Spleen (tissue), 11 donors: ENCODE measurements at regions not wholly inside any gene's neighbourhood (a gene's known extent, or its start where the extent isn't known, plus 50 kb on each side); places are given as distances from the start of the nearest gene placed in this dataset.
"Not testable (repeated sequence)": the region's sequence is repeated elsewhere in the genome, so short reads cannot be mapped to it uniquely, and the experiment has no call there.

Source experiments
- DNase-seq: peaks from one replicate; pipeline ENCODE4 v3.0.0-alpha.2; 2020
- H3K27ac ChIP-seq, 8 donors: fragments of 200-600 bp; sonication (generic) in 7 of 8; 1 replicate in 4 of 8; 2 replicates in 4 of 8; pipeline versions ENCODE4 v1.5.0 to v1.8.0; 2016 to 2021; ENCODE audit warnings: inconsistent platforms in 4 of 8, mild to moderate bottlenecking in 4 of 8, moderate library complexity in 1 of 8
- H3K27me3 ChIP-seq, 7 donors: fragments of 200-600 bp; sonication (generic) in 6 of 7; replicated peaks in 1 of 7; 1 replicate in 4 of 7; 2 replicates in 3 of 7; pipeline versions ENCODE4 v1.5.0 to v1.8.0; 2016 to 2021; ENCODE audit warnings: inconsistent platforms in 3 of 7, mild to moderate bottlenecking in 1 of 7
- H3K36me3 ChIP-seq, 6 donors: fragments of 200-600 bp; sonication (generic) in 5 of 6; 1 replicate in 4 of 6; 2 replicates in 2 of 6; pipeline versions ENCODE4 v1.5.0 to v1.8.0; 2016 to 2021; ENCODE audit warnings: inconsistent platforms in 2 of 6
- H3K4me1 ChIP-seq, 6 donors: fragments of 200-600 bp; sonication (generic) in 5 of 6; 1 replicate in 3 of 6; 2 replicates in 3 of 6; pipeline versions ENCODE4 v1.5.0 to v1.8.0; 2016 to 2021; ENCODE audit warnings: inconsistent platforms in 3 of 6
- H3K4me3 ChIP-seq, 8 donors: fragments of 200-600 bp; sonication (generic) in 7 of 8; 1 replicate in 4 of 8; 2 replicates in 4 of 8; pipeline versions ENCODE4 v1.5.0 to v1.8.0; 2016 to 2021; ENCODE audit warnings: inconsistent platforms in 4 of 8, mild to moderate bottlenecking in 4 of 8, moderate library complexity in 2 of 8
- H3K9me3 ChIP-seq, 8 donors: fragments of 200-600 bp; sonication (generic) in 7 of 8; 1 replicate in 4 of 8; 2 replicates in 4 of 8; pipeline versions ENCODE4 v1.5.0 to v1.8.0; 2016 to 2021; ENCODE audit warnings: inconsistent platforms in 4 of 8
- POLR2A ChIP-seq, 3 donors: fragments of 450-650 bp; IDR thresholded peaks; one replicate each; pipeline ENCODE4 v1.5.1; 2017; ENCODE audit warnings: antibody characterized with exemption in 3 of 3, mild to moderate bottlenecking in 1 of 3
- POLR2AphosphoS5 ChIP-seq, 3 donors: sonication (generic); formaldehyde crosslinking; IDR thresholded peaks; one replicate each; pipeline ENCODE4 v1.5.1; 2017; ENCODE audit warnings: antibody characterized with exemption in 3 of 3
- WGBS, 5 donors: extraction: QIAGEN DNeasy Blood & Tissue Kit in 3 of 5; methylation state at CpG; one replicate each; pipeline versions ENCODE4 v1.1.5 to v1.1.7; 2013 to 2018; 5-methylcytosine and 5-hydroxymethylcytosine counted together
- intact Hi-C: fragments of 100-400 bp; cut with DNase I; formaldehyde crosslinking; loops from one replicate; pipeline ENCODE4 v1.15.0; 2023; ENCODE audit warnings: low total_unique reads
- TF ChIP-seq, protein P1 (sequence below), 11 experiments: fragments of 200-600 bp in 7 of 11; fragments of 450-650 bp in 4 of 11; sonication (generic) in 4 of 11; IDR thresholded peaks in 8 of 11; conservative IDR thresholded peaks in 3 of 11; 1 replicate in 7 of 11; 2 replicates in 4 of 11; pipeline versions ENCODE4 v1.4.0 to v1.8.0; 2016 to 2021; ENCODE audit warnings: antibody characterized with exemption in 11 of 11, inconsistent platforms in 4 of 11, mild to moderate bottlenecking in 1 of 11
- donor health status: healthy with polysubstance abuse.
- donor health status: DM: no; HTN: no; CAD: no; lungs with moderate emphysema.
- donor health status: DM: no; HTN: no; CAD: no.
- donor health status: Bipolar disorder and iron deficiency.
- donor health status: healthy.
- donor health status: DM: no; HTN: no; CAD: no.
- donor health status: DM: yes; HTN: yes; CAD: no.

DNA sequence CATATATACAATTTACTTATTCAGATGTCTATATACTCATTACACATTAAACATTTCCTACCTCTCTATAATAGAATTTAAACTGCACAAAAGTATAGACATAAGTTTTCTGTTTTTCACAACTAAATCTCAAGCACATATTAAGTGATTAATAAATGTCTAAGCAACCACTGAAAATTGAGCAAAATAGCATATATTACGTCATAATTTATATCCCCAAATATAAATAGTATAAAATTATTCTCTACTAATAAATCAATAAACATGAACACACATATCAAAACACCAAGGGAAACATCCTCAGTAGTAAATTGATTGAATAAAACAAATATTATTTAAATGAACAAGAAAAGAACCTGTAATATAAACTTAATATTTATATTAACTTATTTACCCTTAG lies 865.1 kb downstream of the CDH18 start:
- Histone ChIP-seq H3K9me3 (peaks cover 0 to 22% (median 7%) of the 10 kb centered on the region in 8 donors), H3K27me3 (no peaks in the 10 kb centered on the region), H3K27ac (no peak overlapping the region), H3K36me3 (no peaks in the 10 kb centered on the region), H3K4me1 (no peaks in the 10 kb centered on the region), H3K4me3 (no peak overlapping the region)
- intact Hi-C loops = no loop called here
- TF ChIP-seq POLR2A (IDR thresholded peaks at IDR 0.05) = no peak
- TF ChIP-seq POLR2AphosphoS5 (IDR thresholded peaks at IDR 0.05) = no peak
- TF ChIP-seq, protein P1, sequence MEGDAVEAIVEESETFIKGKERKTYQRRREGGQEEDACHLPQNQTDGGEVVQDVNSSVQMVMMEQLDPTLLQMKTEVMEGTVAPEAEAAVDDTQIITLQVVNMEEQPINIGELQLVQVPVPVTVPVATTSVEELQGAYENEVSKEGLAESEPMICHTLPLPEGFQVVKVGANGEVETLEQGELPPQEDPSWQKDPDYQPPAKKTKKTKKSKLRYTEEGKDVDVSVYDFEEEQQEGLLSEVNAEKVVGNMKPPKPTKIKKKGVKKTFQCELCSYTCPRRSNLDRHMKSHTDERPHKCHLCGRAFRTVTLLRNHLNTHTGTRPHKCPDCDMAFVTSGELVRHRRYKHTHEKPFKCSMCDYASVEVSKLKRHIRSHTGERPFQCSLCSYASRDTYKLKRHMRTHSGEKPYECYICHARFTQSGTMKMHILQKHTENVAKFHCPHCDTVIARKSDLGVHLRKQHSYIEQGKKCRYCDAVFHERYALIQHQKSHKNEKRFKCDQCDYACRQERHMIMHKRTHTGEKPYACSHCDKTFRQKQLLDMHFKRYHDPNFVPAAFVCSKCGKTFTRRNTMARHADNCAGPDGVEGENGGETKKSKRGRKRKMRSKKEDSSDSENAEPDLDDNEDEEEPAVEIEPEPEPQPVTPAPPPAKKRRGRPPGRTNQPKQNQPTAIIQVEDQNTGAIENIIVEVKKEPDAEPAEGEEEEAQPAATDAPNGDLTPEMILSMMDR (IDR thresholded peaks at IDR 0.05 in 8 of 11, conservative IDR thresholded peaks at IDR 0.05 in 3 of 11) = no peak
- DNase-seq = no peak
- WGBS, 5 donors = 85 to 94% (median 86%) methylated on average over 1 of the region's 1 CpG

DNA sequence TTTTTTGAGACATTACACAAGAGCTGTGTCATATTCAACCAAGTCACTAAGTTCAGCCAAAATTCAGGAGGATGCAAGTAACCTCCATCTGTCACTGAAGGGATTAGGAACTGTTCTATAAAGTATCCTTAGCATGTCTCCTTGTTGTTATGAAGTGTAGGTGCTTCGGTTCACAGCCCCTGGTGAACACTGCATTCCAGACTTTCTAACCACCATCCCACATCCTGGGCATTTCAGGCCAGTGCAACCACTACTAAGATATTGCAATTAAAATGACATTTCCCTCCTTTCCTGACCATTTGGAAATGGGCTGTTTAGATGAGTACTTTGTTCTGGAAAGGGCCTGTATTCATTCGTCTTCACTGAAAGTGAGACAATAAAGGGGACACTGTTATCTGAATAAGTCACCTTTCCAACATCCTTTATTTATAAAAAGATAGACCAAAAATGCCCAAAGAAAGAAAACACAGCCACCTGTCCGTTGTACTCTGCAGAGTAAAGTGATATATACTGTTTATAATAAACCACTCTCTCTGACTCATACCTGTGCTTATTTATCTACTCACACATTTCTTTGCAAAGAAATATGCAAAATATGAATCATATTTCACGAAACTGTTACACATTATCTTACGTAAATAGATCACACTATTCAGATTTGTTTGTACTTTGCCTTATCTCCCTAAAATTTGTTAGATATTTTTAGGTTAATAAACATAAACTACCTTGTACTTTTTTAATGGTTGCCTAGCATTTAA lies 861.9 kb downstream of the CDH18 start:
- Histone ChIP-seq H3K4me3 (no peak overlapping the region), H3K27ac (no peak overlapping the region), H3K36me3 (no peaks in the 10 kb centered on the region), H3K27me3 (no peaks in the 10 kb centered on the region), H3K9me3 (peaks cover 0 to 7% (median 0%) of the 10 kb centered on the region in 8 donors), H3K4me1 (no peaks in the 10 kb centered on the region)
- intact Hi-C loops = no loop called here
- no peak for TF ChIP-seq POLR2AphosphoS5 (IDR thresholded peaks at IDR 0.05)
- TF ChIP-seq, protein P1 (IDR thresholded peaks at IDR 0.05 in 8 of 11, conservative IDR thresholded peaks at IDR 0.05 in 3 of 11) = no peak
- TF ChIP-seq POLR2A (IDR thresholded peaks at IDR 0.05) = no peak
- no peak for DNase-seq
- 25 to 51% (median 46%) methylated on average over 5 of the region's 5 CpGs for WGBS, 5 donors

DNA sequence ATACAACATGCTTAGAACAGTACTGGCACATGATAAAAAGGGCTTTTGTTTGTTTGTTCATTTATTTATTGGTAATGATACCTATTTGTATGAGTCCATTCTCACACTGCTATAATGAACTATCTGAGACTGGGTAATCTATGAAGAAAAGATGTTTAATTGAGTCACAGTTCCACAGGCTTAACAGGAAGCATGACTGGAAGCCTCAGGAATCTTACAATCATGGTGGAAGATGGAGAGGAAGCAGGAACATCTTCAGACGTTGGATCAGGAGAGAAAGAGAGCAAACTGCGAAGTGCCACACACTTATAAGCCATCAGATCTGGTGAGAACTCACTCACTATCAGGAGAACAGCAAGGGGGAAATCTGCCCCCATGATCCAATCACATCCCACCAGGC lies 847.7 kb downstream of the CDH18 start:
- no peak for TF ChIP-seq POLR2AphosphoS5 (IDR thresholded peaks at IDR 0.05)
- TF ChIP-seq, protein P1 (IDR thresholded peaks at IDR 0.05 in 8 of 11, conservative IDR thresholded peaks at IDR 0.05 in 3 of 11) = no peak
- no peak for TF ChIP-seq POLR2A (IDR thresholded peaks at IDR 0.05)
- intact Hi-C loops = no loop called here
- DNase-seq = no peak
- H3K9me3 ChIP-seq = peaks cover 0 to 11% (median 0%) of the 10 kb centered on the region in 8 donors
- H3K27ac ChIP-seq = no peak overlapping the region
- H3K27me3 ChIP-seq = no peaks in the 10 kb centered on the region
- no peaks in the 10 kb centered on the region for H3K4me1 ChIP-seq
- no peaks in the 10 kb centered on the region for H3K36me3 ChIP-seq
- WGBS, 5 donors = 56 to 70% (median 69%) methylated on average over 2 of the region's 2 CpGs
- no peak overlapping the region for H3K4me3 ChIP-seq

DNA sequence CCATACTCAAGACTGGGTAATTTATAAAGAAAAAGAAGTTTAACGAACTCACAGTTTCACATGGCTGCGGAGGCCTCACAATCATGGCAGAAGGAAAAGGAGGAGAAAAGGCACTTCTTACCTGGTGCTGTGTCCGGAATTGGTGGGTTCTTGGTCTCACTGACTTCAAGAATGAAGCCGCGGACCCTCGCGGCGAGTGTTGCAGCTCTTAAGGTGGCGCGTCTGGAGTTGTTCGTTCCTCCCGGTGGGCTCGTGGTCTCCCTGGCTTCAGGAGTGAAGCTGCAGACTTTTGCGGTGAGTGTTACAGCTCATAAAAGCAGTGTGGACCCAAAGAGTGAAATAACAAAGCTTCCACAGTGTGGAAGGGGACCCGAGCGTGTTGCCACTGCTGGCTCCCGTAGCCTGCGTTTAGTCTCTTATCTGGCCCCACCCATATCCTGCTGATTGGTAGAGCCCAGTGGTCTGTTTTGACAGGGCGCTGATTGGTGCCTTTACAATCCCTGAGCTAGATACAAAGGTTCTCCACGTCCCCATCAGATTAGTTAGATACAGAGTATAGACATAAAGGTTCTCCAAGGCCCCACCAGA lies 846.0 kb downstream of the CDH18 start:
- H3K27me3 ChIP-seq, H3K4me1 ChIP-seq, intact Hi-C loops, H3K36me3 ChIP-seq, H3K4me3 ChIP-seq, H3K27ac ChIP-seq: not testable (repeated sequence)
- DNase-seq = peak; percentile 54
- WGBS, 5 donors = 89 to 92% (median 91%) methylated on average over 20 of the region's 20 CpGs
- peaks cover 0 to 11% (median 0%) of the 10 kb centered on the region in 8 donors for H3K9me3 ChIP-seq

DNA sequence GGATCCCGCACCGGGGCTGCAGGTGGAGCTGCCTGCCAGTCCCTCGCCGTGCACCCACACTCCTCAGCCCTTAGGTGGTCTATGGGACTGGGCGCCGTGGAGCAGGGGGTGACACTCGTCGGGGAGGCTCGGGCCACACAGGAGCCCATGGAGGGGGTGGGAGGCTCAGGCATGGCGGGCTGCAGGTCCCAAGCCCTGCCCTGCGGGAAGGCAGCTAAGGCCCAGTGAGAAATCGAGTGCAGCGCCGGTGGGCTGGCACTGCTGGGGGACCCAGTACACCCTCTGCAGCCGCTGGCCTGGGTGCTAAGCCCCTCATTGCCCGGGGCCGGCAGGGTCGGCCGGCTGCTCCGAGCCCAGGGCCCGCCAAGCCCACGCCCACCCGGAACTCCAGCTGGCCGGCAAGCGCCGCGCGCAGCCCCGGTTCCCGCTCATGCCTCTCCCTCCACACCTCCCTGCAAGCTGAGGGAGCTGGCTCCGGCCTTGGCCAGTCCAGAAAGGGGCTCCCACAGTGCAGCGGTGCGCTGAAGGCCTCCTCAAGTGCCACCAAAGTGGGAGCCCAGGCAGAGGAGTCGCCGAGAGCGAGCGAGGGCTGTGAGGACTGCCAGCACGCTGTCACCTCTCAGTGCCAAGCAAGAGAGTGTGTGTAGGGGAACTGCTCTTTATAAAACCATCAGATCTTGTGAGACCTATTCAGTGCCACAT lies 845.1 kb downstream of the CDH18 start:
- H3K27me3 ChIP-seq, H3K4me1 ChIP-seq, H3K27ac ChIP-seq, H3K36me3 ChIP-seq, H3K4me3 ChIP-seq, intact Hi-C loops: not testable (repeated sequence)
- 83 to 94% (median 87%) methylated on average over 17 to 38 of the region's 38 CpGs for WGBS, 5 donors
- peak; percentile 45 for DNase-seq
- peaks cover 0 to 11% (median 0%) of the 10 kb centered on the region in 8 donors for H3K9me3 ChIP-seq
